ENCODE measurements at regions not wholly inside any gene's neighbourhood (a gene's known extent, or its start where the extent isn't known, plus 50 kb on each side); places are given as distances from the start of the nearest gene placed in this dataset.

DNA sequence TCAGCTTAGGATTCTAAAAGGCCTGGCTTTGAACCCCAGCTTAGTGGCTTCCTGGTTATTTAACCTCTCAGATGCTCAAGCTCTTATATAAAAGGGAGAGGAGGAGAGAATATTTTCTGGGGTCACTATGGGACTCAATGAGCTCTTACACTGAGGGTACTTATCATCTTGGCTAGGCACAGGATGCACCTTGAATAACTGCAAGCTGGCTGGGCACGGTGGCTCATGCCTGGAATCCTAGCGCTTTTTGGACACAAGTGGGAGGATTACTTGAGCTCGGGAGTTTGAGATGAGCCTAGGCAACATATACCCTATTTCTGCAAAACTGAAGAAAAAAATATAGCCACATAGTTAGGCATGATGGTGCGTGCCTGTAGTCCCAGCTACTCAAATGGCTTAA is 665.3 kb upstream of the RBFOX1 start:
- DNase-seq (ENCODE audit: low read depth): no peak

DNA sequence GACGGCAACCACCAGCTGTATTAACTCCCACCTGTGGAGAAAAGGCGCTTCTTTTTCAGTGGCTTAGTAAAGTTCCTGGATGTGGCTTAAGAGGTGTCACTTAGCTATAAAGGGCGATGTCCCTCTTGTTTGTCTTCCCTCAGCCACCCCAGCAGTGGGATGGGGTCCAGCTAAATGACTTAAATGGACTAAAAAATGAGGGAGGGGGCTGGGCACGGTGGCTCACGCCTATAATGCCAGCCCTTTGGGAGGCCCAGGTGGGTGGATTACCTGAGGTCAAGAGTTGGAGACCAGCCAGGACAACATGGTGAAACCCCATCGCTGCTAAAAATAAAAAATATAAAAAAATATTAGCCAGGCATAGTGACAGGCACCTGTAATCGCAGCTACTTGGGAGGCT is 667.5 kb upstream of the RBFOX1 start:
- DNase-seq (ENCODE audit: low read depth): no peak

- no peak for DNase-seq (ENCODE audit: low read depth)
These were observed 669.0 kb upstream of the RBFOX1 start for GRCh38 chr16:6663668-6664067.

DNA sequence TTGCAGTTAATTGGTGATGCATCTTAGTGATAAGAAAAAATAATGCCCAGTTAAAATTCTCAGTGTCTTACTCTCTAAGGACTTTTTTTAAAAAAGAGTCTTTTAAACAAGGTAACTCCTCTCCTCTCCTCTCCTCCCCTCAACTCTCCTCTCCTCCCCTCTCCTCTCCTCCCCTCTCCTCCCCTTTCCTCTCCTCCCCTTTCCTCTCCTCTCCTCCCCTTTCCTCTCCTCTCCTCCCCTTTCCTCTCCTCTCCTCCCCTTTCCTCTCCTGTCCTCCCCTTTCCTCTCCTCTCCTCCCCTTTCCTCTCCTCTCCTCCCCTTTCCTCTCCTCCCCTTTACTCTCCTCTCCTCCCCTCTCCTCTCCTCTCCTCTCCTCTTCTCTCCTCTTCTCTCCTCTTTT is 675.9 kb upstream of the RBFOX1 start:
- DNase-seq (ENCODE audit: low read depth): no peak

DNA sequence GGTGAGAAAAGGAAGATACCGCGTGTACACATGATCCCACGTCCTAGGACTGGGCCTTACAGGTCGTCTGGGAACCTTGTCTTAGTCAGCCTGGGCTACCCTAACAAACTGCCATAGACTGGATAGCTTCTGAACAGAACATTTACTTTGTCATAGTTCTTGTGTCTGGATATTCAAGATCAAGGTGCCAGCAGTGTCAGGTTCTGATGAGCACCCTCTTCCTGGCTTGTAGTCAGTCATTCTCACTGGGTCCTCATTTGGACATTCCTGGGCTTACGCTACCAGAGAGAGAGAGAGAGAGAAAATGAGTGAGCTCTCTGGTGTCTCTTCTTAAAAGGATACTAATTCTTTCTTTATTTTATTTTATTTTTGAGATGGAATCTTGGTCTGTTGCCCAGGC is 685.8 kb upstream of the RBFOX1 start:
- no peak for DNase-seq (ENCODE audit: low read depth)

DNA sequence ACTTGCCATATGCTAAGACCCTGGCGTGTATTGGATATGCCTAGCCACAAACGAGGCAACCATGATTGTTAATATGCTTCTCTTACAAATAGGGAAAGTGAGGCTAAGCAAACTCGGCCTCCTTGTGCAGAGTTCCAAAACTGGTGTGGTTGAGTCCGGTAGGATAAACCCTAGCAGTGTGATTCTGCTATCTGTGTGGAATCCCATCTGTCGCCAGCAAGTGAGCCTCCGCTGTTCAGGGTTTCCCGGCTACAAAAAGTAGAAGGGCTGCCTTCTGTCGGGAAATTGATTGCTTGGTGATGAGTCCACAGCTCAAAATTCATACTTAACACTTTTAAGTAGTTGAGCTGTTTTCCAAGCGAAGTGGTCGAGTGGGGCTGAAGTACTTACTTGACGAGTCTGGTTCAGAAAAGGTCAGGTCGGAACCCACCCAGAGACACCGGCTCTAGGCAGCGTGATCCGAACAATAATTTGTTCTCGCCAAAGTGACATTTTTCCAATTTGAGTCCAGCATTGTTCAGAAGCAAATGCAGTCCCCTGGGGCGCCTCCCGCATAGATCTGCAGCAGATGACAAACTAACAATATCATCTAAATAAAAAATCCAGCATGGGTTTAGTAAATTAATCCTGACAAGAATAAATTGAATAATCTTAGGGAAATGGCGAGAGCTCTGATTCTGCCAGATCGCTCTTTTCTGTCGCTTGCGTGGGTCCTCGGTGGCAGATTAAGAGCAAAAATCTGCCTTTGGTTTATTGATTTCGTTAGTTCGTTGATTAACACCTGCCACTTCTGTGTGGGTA is 686.7 kb upstream of the RBFOX1 start:
- no peak for DNase-seq (ENCODE audit: low read depth)

DNA sequence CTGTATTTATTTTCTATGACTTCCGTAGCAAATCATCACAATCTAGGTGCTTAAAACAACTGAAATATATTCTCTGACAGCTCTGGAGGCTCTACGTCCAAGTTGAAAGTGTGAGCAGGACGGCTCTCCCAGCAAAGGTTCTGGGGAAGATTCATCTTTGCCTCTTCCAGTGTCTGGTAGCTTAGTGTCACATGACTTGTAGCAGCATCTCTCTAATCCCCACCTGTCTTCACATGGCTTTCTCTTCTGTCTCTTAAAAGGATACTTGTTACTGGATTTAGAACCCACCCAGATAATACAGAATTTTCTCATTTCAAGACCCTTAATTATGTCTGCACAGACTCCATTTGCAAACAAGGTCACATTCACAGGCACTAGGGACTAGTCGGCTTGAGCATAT is 687.7 kb upstream of the RBFOX1 start:
- DNase-seq (ENCODE audit: low read depth): no peak

GRCh38 chr16:6643080-6643686 is 689.5 kb upstream of the RBFOX1 start:
- DNase-seq (ENCODE audit: low read depth): peak; percentile 57

DNA sequence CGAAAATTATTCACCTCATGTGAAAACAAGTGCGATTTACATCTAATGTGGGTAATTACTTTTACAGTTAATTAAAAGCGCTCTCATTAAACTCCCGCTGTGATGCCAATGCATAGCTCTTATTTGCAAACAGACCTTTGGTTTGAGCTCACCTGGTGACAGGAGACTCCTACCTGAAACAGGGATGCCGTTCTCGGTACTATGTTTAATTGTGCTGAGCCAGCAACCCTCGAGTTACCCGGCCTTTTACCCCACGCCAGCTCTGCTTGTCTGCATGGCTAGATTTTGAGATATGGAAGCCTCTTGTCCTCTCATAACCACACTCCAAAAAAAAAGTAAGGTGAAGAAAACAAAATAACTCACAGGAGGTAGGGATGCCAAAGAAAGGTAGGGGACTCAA is 690.4 kb upstream of the RBFOX1 start:
- DNase-seq (ENCODE audit: low read depth): no peak

DNA sequence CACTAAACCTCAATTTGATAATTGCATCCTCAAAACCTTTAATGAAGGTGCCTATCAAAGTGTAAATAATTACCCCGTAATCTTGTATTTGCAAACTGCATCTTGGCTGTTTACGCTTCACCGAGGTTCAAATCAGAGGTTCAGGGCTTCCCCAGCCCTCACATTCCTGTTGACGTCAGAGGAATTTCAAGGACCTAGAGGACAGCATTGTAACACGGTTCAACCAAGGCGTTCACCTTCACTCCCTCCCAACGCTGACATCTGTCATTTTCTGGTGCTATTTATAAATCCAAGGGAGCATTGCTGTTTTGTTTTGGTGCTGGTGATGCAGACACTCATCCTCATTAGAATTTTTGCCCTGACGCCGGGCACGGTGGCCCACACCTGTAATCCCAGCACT is 691.6 kb upstream of the RBFOX1 start:
- DNase-seq (ENCODE audit: low read depth): no peak

GRCh38 chr16:6636457-6636856 is 696.2 kb upstream of the RBFOX1 start:
- no peak for DNase-seq (ENCODE audit: low read depth)

DNA sequence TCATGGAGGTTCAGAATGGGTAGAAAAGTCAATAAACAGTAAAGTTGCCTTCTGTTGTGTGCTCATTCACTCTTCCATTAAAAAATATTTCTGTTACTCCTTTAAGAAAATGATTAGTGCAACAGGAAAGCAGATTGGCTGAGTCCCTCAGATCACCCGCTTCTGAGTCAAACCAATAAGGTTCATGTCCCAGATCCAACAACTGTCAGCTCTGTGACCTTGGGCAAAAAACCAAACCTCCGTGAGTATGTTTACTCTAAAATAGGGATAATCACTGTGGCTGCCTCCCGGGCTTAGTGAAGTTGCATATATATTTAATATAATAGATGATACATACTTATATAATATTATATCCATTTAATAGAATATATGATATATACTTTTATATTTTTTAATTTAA is 698.5 kb upstream of the RBFOX1 start:
- DNase-seq (ENCODE audit: low read depth): no peak

- DNase-seq (ENCODE audit: low read depth): no peak
These were observed 699.2 kb upstream of the RBFOX1 start for GRCh38 chr16:6633456-6633855.

DNA sequence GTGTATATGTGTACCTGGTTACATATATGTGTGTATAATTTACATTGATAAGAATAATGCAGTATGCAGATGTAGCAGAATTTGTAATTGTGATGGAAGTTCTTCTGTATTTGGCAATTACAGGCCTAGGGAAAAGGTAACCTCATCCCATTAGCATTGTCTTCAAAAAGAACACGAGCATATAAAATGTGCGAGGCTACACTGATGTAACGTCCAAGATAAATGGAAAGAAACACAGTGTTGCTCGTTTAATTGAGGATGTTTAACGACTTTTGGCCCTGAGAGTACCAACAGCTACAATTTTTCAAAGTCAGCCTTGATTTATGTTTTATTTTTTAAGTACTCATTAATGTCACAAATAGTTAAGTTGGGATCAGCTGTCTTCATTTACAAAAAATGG is 703.5 kb upstream of the RBFOX1 start:
- no peak for DNase-seq (ENCODE audit: low read depth)

GRCh38 chr16:6625606-6626005 is 707.0 kb upstream of the RBFOX1 start:
- DNase-seq (ENCODE audit: low read depth): no peak

DNA sequence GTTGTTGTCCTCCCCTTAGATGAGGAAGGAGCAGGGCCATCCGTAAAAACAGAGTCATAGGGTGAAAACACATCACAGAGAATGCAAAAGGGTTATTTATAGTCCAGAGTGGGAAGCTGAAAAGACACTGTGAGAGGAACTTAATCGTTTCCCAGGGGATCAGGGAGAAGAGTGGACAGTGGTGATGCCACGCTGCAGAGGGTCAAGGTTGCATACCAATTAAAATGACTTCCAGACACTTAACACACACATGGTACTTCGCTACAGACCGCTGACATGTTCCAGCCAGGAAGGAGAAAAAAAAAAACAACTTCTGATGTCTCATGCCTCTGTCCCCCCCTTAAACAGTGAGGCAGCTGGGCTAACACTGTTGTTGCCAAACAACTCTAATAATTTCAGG is 713.8 kb upstream of the RBFOX1 start:
- DNase-seq (ENCODE audit: low read depth): no peak

DNA sequence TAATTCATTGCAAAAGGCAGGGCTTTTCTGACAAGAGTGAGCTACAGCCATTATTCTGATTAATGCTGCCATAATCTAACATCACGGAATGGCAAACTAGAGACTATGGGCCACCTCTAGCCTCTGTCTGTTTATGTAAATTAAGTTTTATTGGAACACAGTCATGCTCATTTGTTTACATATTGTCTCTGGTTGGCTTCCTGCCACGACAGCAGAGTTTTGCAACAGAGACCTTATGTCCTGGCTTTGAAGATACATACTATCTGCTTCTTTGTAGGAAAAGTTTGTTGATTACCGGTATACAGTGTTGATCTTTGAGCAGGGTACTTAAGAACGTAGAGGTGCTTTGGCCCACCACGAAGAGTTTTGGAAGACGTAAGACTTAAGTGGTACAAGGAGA is 715.9 kb upstream of the RBFOX1 start:
- no peak for DNase-seq (ENCODE audit: low read depth)

DNA sequence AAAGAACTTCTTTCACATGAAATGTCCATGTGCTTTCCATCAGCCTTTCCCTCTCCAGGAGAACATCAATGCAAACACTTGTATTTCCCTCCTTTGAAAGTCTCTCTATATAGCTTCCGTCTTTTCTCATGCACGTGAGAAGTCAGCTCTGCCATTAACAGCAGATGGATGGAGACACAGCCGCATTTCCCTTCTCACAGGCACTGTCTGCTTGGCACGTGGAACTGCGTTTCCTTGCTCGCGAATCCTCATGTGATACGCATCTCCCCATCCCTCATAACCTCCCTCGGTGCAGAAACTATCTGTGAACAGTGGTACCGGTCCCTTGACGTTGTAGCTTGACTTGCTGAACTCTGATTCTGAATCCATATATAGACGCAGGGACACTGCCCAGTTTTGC is 717.0 kb upstream of the RBFOX1 start:
- DNase-seq (ENCODE audit: low read depth): no peak

GRCh38 chr16:6611535-6611934 is 721.1 kb upstream of the RBFOX1 start:
- no peak for DNase-seq (ENCODE audit: low read depth)

GRCh38 chr16:6605490-6605889 is 727.2 kb upstream of the RBFOX1 start:
- DNase-seq (ENCODE audit: low read depth): no peak

DNA sequence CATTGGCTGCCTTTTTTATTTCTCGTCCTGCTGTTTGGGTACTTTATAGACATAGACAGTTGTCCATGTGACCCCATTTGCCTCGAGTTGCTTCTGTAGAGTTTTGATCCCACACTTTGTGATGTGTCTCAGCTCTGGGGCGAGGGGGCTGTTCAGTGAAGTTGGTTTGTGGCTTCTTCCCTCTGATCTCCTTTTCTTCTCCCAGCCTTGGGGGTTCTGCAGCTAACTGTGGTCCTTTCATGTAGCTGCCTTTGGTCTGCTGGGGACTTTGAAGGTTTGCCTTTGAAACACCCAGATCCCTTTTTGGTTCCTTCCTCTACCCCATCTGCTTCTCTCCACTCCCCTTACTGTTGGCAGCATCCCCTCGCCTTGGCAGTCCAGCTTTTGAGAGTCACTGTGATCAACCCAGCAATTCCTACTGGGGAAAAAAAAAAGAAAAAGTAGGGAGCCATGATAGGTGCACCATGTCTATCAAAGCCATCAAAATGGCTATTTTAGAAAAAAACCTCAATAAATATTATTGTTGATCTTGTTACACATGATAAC is 728.8 kb upstream of the RBFOX1 start:
- DNase-seq (ENCODE audit: low read depth): no peak

- DNase-seq (ENCODE audit: low read depth): no peak
These were observed 730.2 kb upstream of the RBFOX1 start for GRCh38 chr16:6602405-6602804.

DNA sequence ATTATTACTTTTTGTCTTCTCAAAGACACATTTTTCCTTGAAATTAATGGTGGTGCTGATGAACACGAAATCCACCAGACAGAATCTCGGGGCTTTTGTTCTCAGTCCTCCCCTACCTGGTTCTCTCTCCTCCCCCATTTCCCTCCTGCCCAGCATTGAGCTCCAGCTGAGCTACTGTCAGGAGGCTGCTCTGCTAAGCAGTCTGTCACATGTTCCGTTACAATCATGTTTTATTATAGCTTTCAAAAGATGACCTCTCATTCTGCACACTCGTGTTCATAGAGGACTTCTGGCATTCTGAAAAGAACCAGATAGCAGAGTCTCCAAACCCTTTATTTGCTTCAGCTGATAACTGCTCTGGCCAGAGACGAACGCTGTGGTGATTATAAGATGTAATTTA is 732.5 kb upstream of the RBFOX1 start:
- no peak for DNase-seq (ENCODE audit: low read depth)

DNA sequence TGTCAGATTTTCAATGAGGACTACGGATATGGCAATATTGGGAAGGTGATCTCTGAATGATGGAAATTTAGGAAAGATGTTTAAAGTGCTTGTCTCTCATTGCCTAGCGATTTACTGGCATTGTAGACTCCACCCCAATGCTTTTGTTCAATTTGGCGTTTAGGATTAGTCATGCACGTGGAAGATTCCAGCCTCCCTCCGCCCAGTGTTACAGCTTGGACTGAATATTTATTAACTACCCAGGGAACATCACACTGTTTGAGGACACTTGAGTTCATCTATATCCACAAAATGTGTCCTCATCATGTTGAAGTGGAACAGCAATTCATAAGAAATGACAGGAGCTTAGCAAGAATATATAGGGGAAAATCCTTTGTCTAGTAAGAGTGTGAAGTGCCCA is 738.8 kb upstream of the RBFOX1 start:
- DNase-seq (ENCODE audit: low read depth): no peak

All from iris pigment epithelial cell (primary cell).